Keratinocyte (primary cell): ENCODE measurements at regions not wholly inside any gene's neighbourhood (a gene's known extent, or its start where the extent isn't known, plus 50 kb on each side); places are given as distances from the start of the nearest gene placed in this dataset.

Experiments
- DNase-seq: peaks from one replicate; pipeline ENCODE4 v3.0.0-alpha.2; 2011; ENCODE audit warnings: low read depth, missing footprints, low spot score
- FAIRE-seq: peaks from 2 replicates; lab custom pipeline; 2011; peaks lifted over from hg19 to GRCh38; lab: Jason Lieb, UNC
- H2AFZ ChIP-seq: 2 replicates; pipeline ENCODE4 v1.6.0; 2012; ENCODE audit warnings: low read length, control low read depth, inconsistent platforms; ENCODE audit not compliant: control insufficient read depth
- H3K27ac ChIP-seq: 2 replicates; pipeline ENCODE4 v1.5.1; 2011; ENCODE audit warnings: low read length; ENCODE audit not compliant: control insufficient read depth, insufficient read depth
- H3K27me3 ChIP-seq: 3 replicates; pipeline ENCODE4 v1.6.0; 2011; ENCODE audit warnings: low read length; ENCODE audit not compliant: control insufficient read depth, insufficient read depth; ENCODE audit errors: extremely low read depth
- H3K36me3 ChIP-seq, 2 experiments: 2 replicates in 1 of 2; 3 replicates in 1 of 2; pipeline ENCODE4 v1.5.1; 2011; ENCODE audit warnings: low read length in 2 of 2, mild to moderate bottlenecking in 1 of 2; ENCODE audit not compliant: control insufficient read depth in 2 of 2, insufficient read depth in 2 of 2; ENCODE audit errors: extremely low read depth in 1 of 2
- H3K4me1 ChIP-seq: 3 replicates; pipeline ENCODE4 v1.5.1; 2011; ENCODE audit warnings: low read length; ENCODE audit not compliant: control insufficient read depth, insufficient read depth; ENCODE audit errors: extremely low read depth
- H3K4me2 ChIP-seq: 3 replicates; pipeline ENCODE4 v1.6.0; 2011; ENCODE audit warnings: low read depth, low read length; ENCODE audit not compliant: control insufficient read depth, insufficient read depth; ENCODE audit errors: extremely low read depth
- H3K4me3 ChIP-seq, 3 experiments: fragments of 200-600 bp in 1 of 3; sonication (generic) in 1 of 3; 2 replicates in 2 of 3; 3 replicates in 1 of 3; pipeline ENCODE4 v1.5.1; 2011 to 2016; ENCODE audit warnings: low read length in 3 of 3, mild to moderate bottlenecking in 3 of 3, control low read depth in 2 of 3, inconsistent platforms in 1 of 3, low read depth in 1 of 3, mixed read lengths in 1 of 3, mixed run types in 1 of 3, moderate library complexity in 1 of 3; ENCODE audit not compliant: control insufficient read depth in 2 of 3, insufficient read depth in 2 of 3; ENCODE audit errors: extremely low read depth in 1 of 3
- H3K79me2 ChIP-seq: 2 replicates; pipeline ENCODE4 v1.6.0; 2012; ENCODE audit warnings: low read length; ENCODE audit not compliant: control insufficient read depth, insufficient read depth
- H3K9ac ChIP-seq: 3 replicates; pipeline ENCODE4 v1.6.0; 2011; ENCODE audit warnings: low read length; ENCODE audit not compliant: control insufficient read depth, insufficient read depth; ENCODE audit errors: extremely low read depth
- H3K9me1 ChIP-seq: 3 replicates; pipeline ENCODE4 v1.6.0; 2011; ENCODE audit warnings: low read length; ENCODE audit not compliant: control insufficient read depth, insufficient read depth; ENCODE audit errors: extremely low read depth
- H3K9me3 ChIP-seq: 2 replicates; pipeline ENCODE4 v1.5.1; 2012; ENCODE audit warnings: low read depth, low read length; ENCODE audit not compliant: control insufficient read depth
- H4K20me1 ChIP-seq: 3 replicates; pipeline ENCODE4 v1.6.0; 2011; ENCODE audit warnings: low read length; ENCODE audit not compliant: control insufficient read depth, insufficient read depth; ENCODE audit errors: extremely low read depth
- CTCF ChIP-seq, 3 experiments: IDR thresholded peaks in 1 of 3; conservative IDR thresholded peaks in 1 of 3; optimal IDR thresholded peaks in 1 of 3; 2 replicates in 2 of 3; 3 replicates in 1 of 3; pipeline versions ENCODE3 to v1.5.1; 2011; ENCODE audit warnings: low read length in 3 of 3, mild to moderate bottlenecking in 3 of 3, moderate library complexity in 2 of 3, control low read depth in 1 of 3, inconsistent platforms in 1 of 3; ENCODE audit not compliant: insufficient read depth in 2 of 3; ENCODE audit errors: extremely low read depth in 1 of 3
- EZH2 ChIP-seq: IDR thresholded peaks from one replicate; pipeline ENCODE4 v1.6.1; 2012; ENCODE audit warnings: inconsistent platforms, mild to moderate bottlenecking, low read length, moderate library complexity
- dilution Hi-C: fragments of 300-500 bp; cut with MboI; formaldehyde crosslinking; loops from one replicate; pipeline ENCODE4 v1.7.0; 2020; ENCODE audit warnings: low sequenced_read_pairs; ENCODE audit not compliant: extremely low pct_ligation_motif_present

GRCh38 chr1:4047666-4048065 is 147.6 kb upstream of the C1orf174 start:
- Histone ChIP-seq H2AFZ (no peak overlapping the region), H3K4me1 (no peaks in the 10 kb centered on the region), H3K36me3 (no peaks in the 10 kb centered on the region), H3K79me2 (no peaks in the 10 kb centered on the region), H3K4me3 (no peak overlapping the region), H3K27ac (no peak overlapping the region), H3K9me3 (peaks cover 2% of the 10 kb centered on the region), H3K9ac (no peak overlapping the region), H4K20me1 (no peaks in the 10 kb centered on the region), H3K27me3 (no peaks in the 10 kb centered on the region), H3K9me1 (no peaks in the 10 kb centered on the region), H3K4me2 (no peak overlapping the region)
- TF ChIP-seq EZH2, result no peak
- TF ChIP-seq CTCF (optimal IDR thresholded peaks at IDR 0.05 in 1 of 3, IDR thresholded peaks at IDR 0.05 in 1 of 3, conservative IDR thresholded peaks at IDR 0.05 in 1 of 3; ENCODE audit: extremely low read depth in 1 of 3, insufficient read depth in 2 of 3, low read length in 3 of 3), result no peak
- DNase-seq (no peak), FAIRE-seq (no peak)
- dilution Hi-C loops, result no loop called here

- no peaks in the 10 kb centered on the region for H4K20me1 ChIP-seq
- dilution Hi-C loops, result no loop called here
- DNase-seq (no peak), FAIRE-seq (no peak)
- no peaks in the 10 kb centered on the region for H3K36me3 ChIP-seq
- H3K9ac ChIP-seq, result no peak overlapping the region
- no peaks in the 10 kb centered on the region for H3K27me3 ChIP-seq
- no peak overlapping the region for H3K4me3 ChIP-seq
- H3K9me3 ChIP-seq, result peaks cover 2% of the 10 kb centered on the region
- H3K9me1 ChIP-seq, result no peaks in the 10 kb centered on the region
- no peaks in the 10 kb centered on the region for H3K4me1 ChIP-seq
- H3K27ac ChIP-seq, result no peak overlapping the region
- TF ChIP-seq EZH2, result no peak
- no peaks in the 10 kb centered on the region for H3K79me2 ChIP-seq
- no peak overlapping the region for H3K4me2 ChIP-seq
- H2AFZ ChIP-seq, result no peak overlapping the region
Measured at GRCh38 chr1:4048076-4048475, 148.0 kb upstream of the C1orf174 start.

GRCh38 chr1:4048921-4049320 is 148.8 kb upstream of the C1orf174 start:
- H3K4me2 ChIP-seq, result no peak overlapping the region
- no peaks in the 10 kb centered on the region for H3K79me2 ChIP-seq
- no peaks in the 10 kb centered on the region for H3K27me3 ChIP-seq
- H3K9ac ChIP-seq, result no peak overlapping the region
- H3K27ac ChIP-seq, result no peak overlapping the region
- H3K4me1 ChIP-seq, result no peaks in the 10 kb centered on the region
- peaks cover 2% of the 10 kb centered on the region for H3K9me3 ChIP-seq
- H3K9me1 ChIP-seq, result no peaks in the 10 kb centered on the region
- FAIRE-seq, result no peak
- dilution Hi-C loops, result no loop called here
- H3K4me3 ChIP-seq, result no peak overlapping the region
- DNase-seq, result no peak
- H4K20me1 ChIP-seq, result no peaks in the 10 kb centered on the region
- TF ChIP-seq CTCF (optimal IDR thresholded peaks at IDR 0.05 in 1 of 3, IDR thresholded peaks at IDR 0.05 in 1 of 3, conservative IDR thresholded peaks at IDR 0.05 in 1 of 3; ENCODE audit: extremely low read depth in 1 of 3, insufficient read depth in 2 of 3, low read length in 3 of 3) (no peak), EZH2 (no peak)
- no peaks in the 10 kb centered on the region for H3K36me3 ChIP-seq
- no peak overlapping the region for H2AFZ ChIP-seq
